GM19099 (cell line): ENCODE measurements at regions not wholly inside any gene's neighbourhood (a gene's known extent, or its start where the extent isn't known, plus 50 kb on each side); places are given as distances from the start of the nearest gene placed in this dataset.

Experiments used
- POLR2A ChIP-seq: IDR thresholded peaks from 3 replicates; pipeline ENCODE4 v1.6.1; 2011; ENCODE audit warnings: low read depth; ENCODE audit not compliant: insufficient read length; ENCODE audit errors: extremely low read depth

DNA sequence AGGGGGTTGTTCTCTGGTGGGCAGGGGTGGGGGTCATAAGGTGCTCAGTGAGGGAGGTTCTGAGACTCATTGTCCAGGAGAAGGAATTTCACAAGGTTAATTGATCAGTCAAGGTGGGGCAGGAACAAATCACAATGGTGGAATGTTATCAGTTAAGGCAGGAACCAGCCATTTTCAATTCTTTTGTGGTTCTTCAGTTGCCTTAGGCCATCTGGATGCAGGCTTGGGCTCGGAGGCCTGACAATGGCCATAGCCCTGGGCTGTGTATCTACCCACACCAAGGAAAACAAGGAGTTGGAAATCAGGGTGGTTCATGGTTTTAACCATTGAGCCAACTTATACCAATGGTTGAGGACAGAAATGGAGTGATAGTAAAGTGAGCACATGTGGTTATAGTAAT lies 1221.8 kb downstream of the TYW1 start:
- TF ChIP-seq POLR2A, result no peak

GRCh38 chr7:68222311-68222710 lies 1225.7 kb downstream of the TYW1 start:
- TF ChIP-seq POLR2A, result no peak

GRCh38 chr7:68224041-68224741 lies 1227.6 kb downstream of the TYW1 start:
- TF ChIP-seq POLR2A, result no peak

DNA sequence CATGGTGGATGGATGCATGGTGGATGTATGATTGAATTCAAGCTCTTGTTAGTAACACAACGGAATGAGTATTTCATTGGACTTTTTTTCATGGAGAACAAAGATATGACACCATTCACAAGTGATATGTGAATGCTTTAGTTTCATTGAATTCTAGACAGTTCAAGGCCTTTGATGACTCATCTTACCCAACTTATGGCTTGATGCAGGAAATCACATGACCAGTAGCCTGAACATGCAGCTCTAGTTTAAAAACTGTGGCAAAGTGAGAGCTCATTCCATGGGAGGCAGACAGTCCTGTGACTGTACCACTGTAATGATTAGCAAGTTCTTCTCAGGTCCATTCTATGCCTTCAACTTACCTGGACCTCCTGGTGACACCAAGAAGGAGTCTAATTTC lies 1239.3 kb downstream of the TYW1 start:
- no peak for TF ChIP-seq POLR2A

GRCh38 chr7:68238204-68238805 lies 1241.7 kb downstream of the TYW1 start:
- TF ChIP-seq POLR2A, result no peak

DNA sequence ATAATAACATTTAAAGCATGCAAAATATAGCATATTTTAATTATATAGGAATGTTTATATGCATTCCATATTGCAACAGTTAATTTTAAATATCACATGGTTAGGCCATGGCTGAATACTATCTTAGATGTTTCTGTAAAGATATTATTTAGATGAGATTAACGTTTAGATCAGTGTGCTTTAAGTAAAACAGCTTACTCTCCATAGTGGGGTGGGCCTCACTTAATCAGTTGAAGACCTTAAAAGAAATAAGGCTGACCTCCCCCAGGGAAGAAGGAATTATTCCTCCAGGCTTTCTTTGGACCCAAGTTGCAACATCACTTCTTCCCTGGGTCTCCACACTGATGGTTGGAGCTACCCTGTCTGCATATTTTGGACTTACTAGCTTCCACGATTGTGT lies 1246.5 kb downstream of the TYW1 start:
- TF ChIP-seq POLR2A, result no peak

DNA sequence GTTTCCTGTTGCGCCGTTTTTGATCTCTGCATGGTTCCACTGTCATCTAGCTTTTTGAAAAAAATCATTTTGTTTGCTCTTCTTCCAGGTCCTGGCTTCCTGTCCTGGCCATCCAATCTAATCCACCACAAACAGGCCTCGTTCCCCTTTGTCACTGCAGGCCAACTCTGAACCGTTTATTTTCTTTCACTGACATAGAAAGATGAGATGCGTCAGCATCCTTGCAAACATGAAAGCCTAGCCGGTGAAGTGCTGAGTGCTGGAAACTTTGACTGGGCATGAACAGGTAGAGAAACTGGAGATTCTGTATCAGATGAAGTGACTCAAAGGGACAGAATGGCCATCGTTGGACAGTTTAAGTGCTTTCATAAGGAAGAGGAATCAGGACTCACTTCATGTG lies 1247.8 kb downstream of the TYW1 start:
- no peak for TF ChIP-seq POLR2A

DNA sequence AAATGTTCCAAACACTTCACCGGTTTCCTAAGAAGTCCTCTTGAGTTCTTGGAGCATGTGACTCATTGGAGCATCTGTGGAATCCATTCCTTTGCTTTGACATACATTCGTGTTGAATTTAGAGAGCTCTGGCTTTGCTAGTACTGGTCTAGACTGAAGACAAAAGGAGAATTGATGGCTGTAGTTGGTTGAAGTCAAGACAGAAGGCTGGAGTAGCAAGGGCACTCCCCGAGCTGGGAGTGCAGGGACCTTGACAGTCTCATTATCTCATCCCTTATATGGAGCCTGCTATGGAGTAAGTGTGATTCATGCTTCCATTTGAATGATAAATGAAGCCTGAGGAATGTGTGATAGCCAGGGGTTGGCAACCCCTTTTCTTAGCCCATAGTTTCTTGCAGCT lies 1249.1 kb downstream of the TYW1 start:
- TF ChIP-seq POLR2A, result no peak

GRCh38 chr7:68246189-68246633 lies 1249.6 kb downstream of the TYW1 start:
- TF ChIP-seq POLR2A, result no peak

DNA sequence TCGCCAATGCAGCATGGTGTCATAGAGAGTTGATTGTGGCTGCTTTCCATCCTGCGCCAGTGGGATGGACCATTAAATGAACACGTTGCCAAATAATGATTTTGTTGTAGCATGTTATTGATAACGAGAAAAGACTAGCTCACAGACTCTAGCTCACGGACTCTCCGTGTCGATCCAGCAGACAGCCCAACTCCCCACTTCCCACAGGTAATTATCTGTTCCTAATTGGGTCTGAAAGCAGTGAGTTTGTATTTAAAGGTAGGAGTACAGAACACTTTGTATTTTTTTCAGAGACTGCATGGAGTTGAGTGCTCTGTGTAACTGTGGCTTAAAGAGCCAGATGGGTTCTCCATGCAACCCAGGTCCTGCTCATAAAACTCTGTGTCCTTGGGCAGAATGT lies 1250.5 kb downstream of the TYW1 start:
- TF ChIP-seq POLR2A, result no peak

- no peak for TF ChIP-seq POLR2A
Observed at GRCh38 chr7:68247571-68247970, 1250.9 kb downstream of the TYW1 start.

DNA sequence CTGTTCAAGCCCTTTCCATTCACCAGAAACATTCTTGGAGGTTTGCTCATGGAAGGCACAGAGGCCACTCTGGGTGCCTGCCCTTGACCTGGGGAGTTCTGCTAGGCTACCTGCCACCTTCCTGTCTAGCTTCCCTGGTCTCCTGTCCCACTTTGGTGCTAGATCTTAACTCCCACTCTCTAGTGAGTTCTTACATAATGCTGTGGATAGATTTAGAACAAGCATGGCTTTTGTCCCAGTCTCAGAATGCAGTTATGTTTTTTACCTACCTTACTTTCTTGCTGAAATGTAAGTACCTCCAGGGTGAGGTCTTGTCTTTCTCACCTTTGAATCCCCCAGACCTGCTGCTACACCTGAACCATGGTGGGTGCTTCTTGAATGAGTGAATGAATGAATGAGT lies 1252.3 kb downstream of the TYW1 start:
- TF ChIP-seq POLR2A, result no peak

DNA sequence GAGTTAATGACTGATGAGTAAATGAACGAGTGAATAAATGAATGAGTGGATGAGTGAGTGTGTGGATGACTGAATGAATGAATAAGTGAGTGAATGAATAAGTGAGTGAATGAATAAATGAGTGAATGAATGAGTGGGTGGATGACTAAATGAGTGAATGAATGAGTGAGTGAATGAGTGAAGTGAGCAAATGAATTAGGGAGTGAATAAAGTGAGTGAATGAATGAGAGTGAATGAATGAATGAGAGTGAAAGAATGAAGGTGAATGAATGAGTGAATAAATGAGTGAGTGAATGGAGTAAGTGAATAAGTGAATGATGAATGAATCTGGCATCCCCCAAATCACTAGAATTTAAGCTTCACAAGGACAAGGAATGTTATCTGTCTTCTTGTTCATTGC lies 1253.0 kb downstream of the TYW1 start:
- TF ChIP-seq POLR2A, result no peak

- no peak for TF ChIP-seq POLR2A
Observed at GRCh38 chr7:68250143-68250542, 1253.5 kb downstream of the TYW1 start.

DNA sequence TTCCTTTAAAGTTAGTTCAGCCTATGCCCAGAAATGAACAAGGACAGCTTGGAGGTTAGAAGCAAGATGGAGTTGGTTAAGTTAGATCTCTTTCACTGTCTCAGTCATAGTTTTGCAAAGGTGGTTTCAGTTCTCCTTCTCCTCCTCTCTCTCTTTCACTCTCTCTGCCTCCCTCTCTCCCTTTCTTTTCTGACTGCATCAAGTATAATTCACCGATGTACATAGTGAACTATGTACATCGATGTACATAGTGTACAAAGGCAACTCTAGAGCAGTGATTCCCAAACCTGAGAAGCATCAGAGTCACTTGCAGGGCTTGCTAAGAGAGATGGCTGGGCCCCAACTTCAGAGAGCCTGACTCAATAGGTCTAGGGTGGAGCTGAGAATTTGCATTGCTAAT lies 1259.7 kb downstream of the TYW1 start:
- no peak for TF ChIP-seq POLR2A

DNA sequence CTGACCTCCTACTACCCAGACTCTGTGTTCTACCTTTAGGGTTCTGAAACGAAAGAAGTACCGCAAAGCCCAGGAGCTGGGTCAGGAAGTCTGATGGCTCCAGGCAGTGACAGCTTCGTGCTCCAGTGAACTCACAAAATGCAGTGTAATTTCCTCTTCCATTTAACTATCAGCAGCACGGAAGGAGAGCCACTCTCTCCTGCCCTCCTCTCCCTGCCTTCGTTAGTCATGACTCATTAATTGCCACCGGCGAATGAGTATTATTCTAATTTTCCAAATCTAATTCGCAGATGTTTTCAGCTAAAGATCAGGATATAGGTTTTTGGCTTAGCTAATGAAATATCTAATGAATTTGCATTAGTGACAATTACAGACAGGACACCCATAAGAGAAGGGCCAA lies 1262.0 kb downstream of the TYW1 start:
- TF ChIP-seq POLR2A, result no peak

DNA sequence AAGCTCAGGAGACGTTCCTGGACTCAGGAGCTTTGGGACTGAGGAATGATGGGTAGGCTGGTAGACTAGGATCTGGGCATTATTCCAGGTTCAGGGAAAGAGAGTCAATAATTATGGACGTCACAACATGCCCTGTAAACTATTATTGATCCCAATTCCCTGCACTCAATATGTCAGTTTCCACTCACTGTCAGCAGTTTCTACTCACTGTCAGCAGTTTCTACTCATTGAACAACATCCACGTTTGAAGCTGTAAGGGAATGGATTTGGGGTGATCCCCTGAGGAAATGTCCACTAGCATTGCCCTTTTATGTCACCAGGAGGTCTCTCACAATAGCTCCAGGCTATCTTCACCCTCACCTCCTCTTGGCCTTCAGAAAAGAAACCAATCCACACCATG lies 1268.6 kb downstream of the TYW1 start:
- TF ChIP-seq POLR2A, result no peak

DNA sequence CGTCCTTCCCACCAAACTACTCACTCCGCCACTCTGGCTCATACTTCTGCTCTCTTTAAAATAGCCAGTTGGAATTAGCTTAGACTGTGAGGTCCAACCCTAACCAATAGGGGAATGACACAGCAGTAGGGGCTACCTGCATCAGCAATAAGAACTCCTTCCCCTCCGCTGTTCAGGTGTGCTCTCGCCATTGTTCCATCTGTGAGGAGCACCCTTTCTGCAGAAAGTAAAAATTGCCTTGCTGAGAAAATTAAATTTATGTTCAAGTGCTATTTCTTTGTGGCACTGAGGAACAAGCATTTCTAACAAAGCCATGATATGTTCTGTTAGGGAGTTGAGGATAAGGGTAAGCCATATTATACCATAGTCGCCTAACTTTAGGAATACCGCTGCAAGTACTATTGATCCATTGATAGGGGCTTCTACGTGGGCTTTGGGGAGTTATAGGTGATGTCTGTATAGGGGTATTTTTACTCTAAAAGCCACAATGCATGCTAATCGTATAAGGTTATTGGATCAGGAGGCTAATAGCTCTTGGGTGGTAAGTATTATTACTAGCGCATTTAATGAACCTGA lies 1269.5 kb downstream of the TYW1 start:
- TF ChIP-seq POLR2A, result no peak
